ENCODE measurements at regions not wholly inside any gene's neighbourhood (a gene's known extent, or its start where the extent isn't known, plus 50 kb on each side); places are given as distances from the start of the nearest gene placed in this dataset.

- no peak overlapping the region for H3K27ac ChIP-seq
- WGBS, 2 donors (ENCODE audit: low coverage in 1 of 2), result 45 to 61% methylated on average over 2 to 5 of the region's 5 CpGs
- H3K9me3 ChIP-seq, result no peaks in the 10 kb centered on the region
- H3K27me3 ChIP-seq, result no peaks in the 10 kb centered on the region
- no peaks in the 10 kb centered on the region for H3K4me1 ChIP-seq
- no peak for DNase-seq
- no peak overlapping the region for H3K4me3 ChIP-seq
- intact Hi-C loops (cut with DNase I; ENCODE audit: low total_unique reads) (no loop called here), in situ Hi-C loops (cut with MboI; ENCODE audit: low pct_ligation_motif_present in 1 of 4, low pct_unique_long_range_greater_than_20kb in 1 of 4, low sequenced_read_pairs in 3 of 4) (no loop called here)
- TF ChIP-seq EP300 (IDR thresholded peaks at IDR 0.05; ENCODE audit: low read depth), result no peak
- TF ChIP-seq POLR2AphosphoS5 (IDR thresholded peaks at IDR 0.05), result no peak
- no peak for TF ChIP-seq POLR2A (IDR thresholded peaks at IDR 0.05)
- no peak for TF ChIP-seq CTCF (IDR thresholded peaks at IDR 0.05)
- no peaks in the 10 kb centered on the region for H3K36me3 ChIP-seq
Observed at GRCh38 chr4:17093481-17093880, 195.0 kb upstream of the LDB2 start.

- 45 to 48% methylated on average over 2 of the region's 2 CpGs for WGBS, 2 donors (ENCODE audit: low coverage in 1 of 2)
- Histone ChIP-seq H3K4me3 (no peak overlapping the region), H3K36me3 (no peaks in the 10 kb centered on the region), H3K9me3 (no peaks in the 10 kb centered on the region), H3K27me3 (no peaks in the 10 kb centered on the region), H3K27ac (no peak overlapping the region), H3K4me1 (no peaks in the 10 kb centered on the region)
- intact Hi-C loops (cut with DNase I; ENCODE audit: low total_unique reads) (no loop called here), in situ Hi-C loops (cut with MboI; ENCODE audit: low pct_ligation_motif_present in 1 of 4, low pct_unique_long_range_greater_than_20kb in 1 of 4, low sequenced_read_pairs in 3 of 4) (no loop called here)
- no peak for DNase-seq
- TF ChIP-seq EP300 (IDR thresholded peaks at IDR 0.05; ENCODE audit: low read depth), result no peak
- TF ChIP-seq POLR2A (IDR thresholded peaks at IDR 0.05), result no peak
- TF ChIP-seq CTCF (IDR thresholded peaks at IDR 0.05), result no peak
- no peak for TF ChIP-seq POLR2AphosphoS5 (IDR thresholded peaks at IDR 0.05)
Observed at GRCh38 chr4:17092736-17093437, 194.4 kb upstream of the LDB2 start.

GRCh38 chr4:17091104-17091503 lies 192.7 kb upstream of the LDB2 start:
- Histone ChIP-seq H3K4me3 (no peak overlapping the region), H3K9me3 (no peaks in the 10 kb centered on the region), H3K36me3 (no peaks in the 10 kb centered on the region), H3K27ac (no peak overlapping the region), H3K27me3 (no peaks in the 10 kb centered on the region), H3K4me1 (no peaks in the 10 kb centered on the region)
- DNase-seq, result no peak
- WGBS, 2 donors (ENCODE audit: low coverage in 1 of 2), result 62 to 70% methylated on average over 3 of the region's 3 CpGs
- no peak for TF ChIP-seq CTCF (IDR thresholded peaks at IDR 0.05)
- TF ChIP-seq POLR2A (IDR thresholded peaks at IDR 0.05), result no peak
- no peak for TF ChIP-seq EP300 (IDR thresholded peaks at IDR 0.05; ENCODE audit: low read depth)
- no peak for TF ChIP-seq POLR2AphosphoS5 (IDR thresholded peaks at IDR 0.05)
- intact Hi-C loops (cut with DNase I; ENCODE audit: low total_unique reads), result no loop called here
- in situ Hi-C loops (cut with MboI; ENCODE audit: low pct_ligation_motif_present in 1 of 4, low pct_unique_long_range_greater_than_20kb in 1 of 4, low sequenced_read_pairs in 3 of 4), result no loop called here

- WGBS, 2 donors (ENCODE audit: low coverage in 1 of 2), result 75 to 80% methylated on average over 3 of the region's 3 CpGs
- in situ Hi-C loops (cut with MboI; ENCODE audit: low pct_ligation_motif_present in 1 of 4, low pct_unique_long_range_greater_than_20kb in 1 of 4, low sequenced_read_pairs in 3 of 4), result no loop called here
- Histone ChIP-seq H3K27ac (no peak overlapping the region), H3K27me3 (no peaks in the 10 kb centered on the region), H3K36me3 (no peaks in the 10 kb centered on the region), H3K4me1 (no peaks in the 10 kb centered on the region), H3K4me3 (no peak overlapping the region), H3K9me3 (no peaks in the 10 kb centered on the region)
- DNase-seq, result no peak
- TF ChIP-seq EP300 (IDR thresholded peaks at IDR 0.05; ENCODE audit: low read depth) (no peak), POLR2A (IDR thresholded peaks at IDR 0.05) (no peak), CTCF (IDR thresholded peaks at IDR 0.05) (no peak)
- intact Hi-C loops (cut with DNase I; ENCODE audit: low total_unique reads), result no loop called here
Observed at GRCh38 chr4:17090063-17090462, 191.6 kb upstream of the LDB2 start.
